GM12865 (cell line): ENCODE measurements at regions not wholly inside any gene's neighbourhood (a gene's known extent, or its start where the extent isn't known, plus 50 kb on each side); places are given as distances from the start of the nearest gene placed in this dataset.

ENCODE experiments used
- DNase-seq: peaks from one replicate; pipeline ENCODE4 v3.0.0; 2010; ENCODE audit warnings: low read depth
- H3K4me3 ChIP-seq: 2 replicates; pipeline ENCODE4 v1.5.1; 2011; ENCODE audit warnings: mild to moderate bottlenecking, low read depth, low read length, control low read depth
- TF ChIP-seq, protein P1 (sequence below): IDR thresholded peaks from 2 replicates; pipeline ENCODE4 v1.5.1; 2011; ENCODE audit warnings: low read length, control low read depth, low read depth, inconsistent platforms; ENCODE audit not compliant: insufficient read depth; ENCODE audit errors: missing control alignments

GRCh38 chr3:116916836-116917235 is 207.3 kb downstream of the TUSC7 start:
- no peak for DNase-seq
- H3K4me3 ChIP-seq = no peak overlapping the region
- TF ChIP-seq, protein P1, sequence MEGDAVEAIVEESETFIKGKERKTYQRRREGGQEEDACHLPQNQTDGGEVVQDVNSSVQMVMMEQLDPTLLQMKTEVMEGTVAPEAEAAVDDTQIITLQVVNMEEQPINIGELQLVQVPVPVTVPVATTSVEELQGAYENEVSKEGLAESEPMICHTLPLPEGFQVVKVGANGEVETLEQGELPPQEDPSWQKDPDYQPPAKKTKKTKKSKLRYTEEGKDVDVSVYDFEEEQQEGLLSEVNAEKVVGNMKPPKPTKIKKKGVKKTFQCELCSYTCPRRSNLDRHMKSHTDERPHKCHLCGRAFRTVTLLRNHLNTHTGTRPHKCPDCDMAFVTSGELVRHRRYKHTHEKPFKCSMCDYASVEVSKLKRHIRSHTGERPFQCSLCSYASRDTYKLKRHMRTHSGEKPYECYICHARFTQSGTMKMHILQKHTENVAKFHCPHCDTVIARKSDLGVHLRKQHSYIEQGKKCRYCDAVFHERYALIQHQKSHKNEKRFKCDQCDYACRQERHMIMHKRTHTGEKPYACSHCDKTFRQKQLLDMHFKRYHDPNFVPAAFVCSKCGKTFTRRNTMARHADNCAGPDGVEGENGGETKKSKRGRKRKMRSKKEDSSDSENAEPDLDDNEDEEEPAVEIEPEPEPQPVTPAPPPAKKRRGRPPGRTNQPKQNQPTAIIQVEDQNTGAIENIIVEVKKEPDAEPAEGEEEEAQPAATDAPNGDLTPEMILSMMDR = no peak

GRCh38 chr3:116920826-116921610 is 211.4 kb downstream of the TUSC7 start:
- TF ChIP-seq, protein P1 = no peak
- no peak for DNase-seq
- no peak overlapping the region for H3K4me3 ChIP-seq

DNA sequence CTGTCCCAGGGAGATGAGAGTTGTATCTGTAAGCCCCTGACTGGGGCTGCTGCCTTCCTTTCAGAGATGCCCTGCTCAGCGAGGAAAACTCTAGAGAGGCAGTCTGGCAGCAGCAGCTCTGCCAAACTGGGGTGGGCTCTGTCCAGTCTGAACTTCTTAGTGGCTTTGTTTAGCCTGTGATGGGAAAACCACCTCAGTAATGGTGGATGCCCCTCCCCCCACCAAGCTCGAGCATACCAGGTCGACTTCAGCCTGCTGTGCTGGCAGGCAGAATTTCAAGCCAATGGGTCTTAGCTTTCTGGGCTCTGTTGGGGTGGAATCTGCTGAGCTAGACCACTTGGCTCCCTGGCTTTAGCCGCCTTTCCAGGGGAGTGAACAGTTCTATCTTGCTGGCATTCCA is 218.3 kb downstream of the TUSC7 start:
- H3K4me3 ChIP-seq = no peak overlapping the region
- no peak for DNase-seq
- TF ChIP-seq, protein P1 = no peak

- H3K4me3 ChIP-seq = no peak overlapping the region
- DNase-seq = peak; percentile 46
- TF ChIP-seq, protein P1 = no peak
Observed at GRCh38 chr3:116929505-116930222, 220.1 kb downstream of the TUSC7 start.

GRCh38 chr3:116930786-116931185 is 221.2 kb downstream of the TUSC7 start:
- DNase-seq = peak; percentile 18
- TF ChIP-seq, protein P1 = no peak
- no peak overlapping the region for H3K4me3 ChIP-seq

- TF ChIP-seq, protein P1 = no peak
- no peak for DNase-seq
- H3K4me3 ChIP-seq = no peak overlapping the region
Observed at GRCh38 chr3:116939091-116939490, 229.5 kb downstream of the TUSC7 start.
